HUES6 (cell line): ENCODE measurements at regions not wholly inside any gene's neighbourhood (a gene's known extent, or its start where the extent isn't known, plus 50 kb on each side); places are given as distances from the start of the nearest gene placed in this dataset.
"Not testable (repeated sequence)": the region's sequence is repeated elsewhere in the genome, so short reads cannot be mapped to it uniquely, and the experiment has no call there.

Experiments used
- H3K27ac ChIP-seq: 2 replicates; pipeline ENCODE4 v1.7.0; 2013; ENCODE audit warnings: low read depth, mild to moderate bottlenecking, low read length, inconsistent platforms
- H3K27me3 ChIP-seq: 2 replicates; pipeline ENCODE4 v1.6.1; 2013; ENCODE audit warnings: low read length; ENCODE audit not compliant: control insufficient read depth, insufficient read depth
- H3K36me3 ChIP-seq: 2 replicates; pipeline ENCODE4 v1.6.1; 2013; ENCODE audit warnings: low read length; ENCODE audit not compliant: control insufficient read depth, insufficient read depth
- H3K4me1 ChIP-seq: 2 replicates; pipeline ENCODE4 v1.6.1; 2013; ENCODE audit warnings: low read length; ENCODE audit not compliant: control insufficient read depth, insufficient read depth
- H3K4me3 ChIP-seq: 2 replicates; pipeline ENCODE4 v1.5.1; 2013; ENCODE audit warnings: low read depth, low read length
- H3K9ac ChIP-seq: one replicate; pipeline ENCODE4 v1.6.1; 2013; ENCODE audit warnings: mild to moderate bottlenecking, low read length
- H3K9me3 ChIP-seq: 2 replicates; pipeline ENCODE4 v1.6.1; 2013; ENCODE audit warnings: low read depth, low read length; ENCODE audit not compliant: control insufficient read depth, insufficient read depth

DNA sequence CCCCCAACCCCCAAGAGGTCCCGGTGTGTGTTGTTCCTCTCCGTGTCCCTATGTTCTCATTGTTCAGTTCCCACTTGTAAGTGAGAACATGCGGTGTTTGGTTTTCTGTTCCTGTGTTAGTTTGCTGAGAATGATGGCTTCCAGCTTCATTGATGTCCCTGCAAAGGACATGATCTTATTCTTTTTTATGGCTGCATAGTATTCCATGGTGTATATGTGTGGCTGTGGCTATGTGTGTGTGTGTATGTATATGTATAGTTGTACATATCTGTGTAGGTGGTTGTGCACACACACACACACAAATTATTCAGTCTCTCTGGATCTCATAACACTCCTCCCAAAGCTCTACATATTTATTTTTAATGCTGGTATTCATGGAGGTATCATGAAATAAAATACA, 165.8 kb upstream of the KAZN start:
- not testable (repeated sequence) for H3K4me1 ChIP-seq, H3K9ac ChIP-seq, H3K36me3 ChIP-seq, H3K9me3 ChIP-seq, H3K4me3 ChIP-seq, H3K27ac ChIP-seq
- H3K27me3 ChIP-seq: peaks cover 36% of the 10 kb centered on the region

DNA sequence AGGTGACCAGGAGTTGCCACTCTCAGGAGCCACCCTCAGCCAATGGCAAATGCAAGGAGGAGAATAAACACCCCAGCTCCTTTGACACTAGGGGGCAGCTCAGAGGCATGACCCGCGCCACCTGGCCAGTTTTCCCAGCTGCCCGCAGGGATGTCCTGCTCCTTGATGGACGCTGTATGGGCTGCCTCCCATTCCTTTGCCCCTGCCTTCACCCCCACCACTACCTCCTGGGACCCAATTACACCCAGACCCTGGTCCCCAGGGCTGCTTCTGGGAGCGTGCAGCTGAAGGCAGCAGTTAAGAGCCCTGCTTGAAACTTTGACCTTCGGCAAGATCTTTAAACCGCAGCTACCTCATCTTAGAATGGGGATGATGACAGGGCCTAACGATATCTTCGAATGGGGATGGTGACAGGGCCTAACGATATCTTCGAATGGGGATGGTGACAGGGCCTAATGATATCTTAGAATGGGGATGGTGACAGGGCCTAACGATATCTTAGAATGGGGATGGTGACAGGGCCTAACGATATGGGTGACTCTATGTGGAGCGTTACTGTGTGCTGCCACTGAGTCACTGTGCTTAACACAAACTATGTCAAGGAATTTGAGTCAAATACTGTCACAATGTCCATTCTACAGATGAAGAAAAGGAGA, 163.0 kb upstream of the KAZN start:
- no peaks in the 10 kb centered on the region for H3K9me3 ChIP-seq
- H3K36me3 ChIP-seq: no peaks in the 10 kb centered on the region
- H3K27me3 ChIP-seq: peaks cover 33% of the 10 kb centered on the region
- H3K4me1 ChIP-seq: no peaks in the 10 kb centered on the region
- no peak overlapping the region for H3K9ac ChIP-seq
- no peak overlapping the region for H3K4me3 ChIP-seq
- H3K27ac ChIP-seq: no peak overlapping the region

DNA sequence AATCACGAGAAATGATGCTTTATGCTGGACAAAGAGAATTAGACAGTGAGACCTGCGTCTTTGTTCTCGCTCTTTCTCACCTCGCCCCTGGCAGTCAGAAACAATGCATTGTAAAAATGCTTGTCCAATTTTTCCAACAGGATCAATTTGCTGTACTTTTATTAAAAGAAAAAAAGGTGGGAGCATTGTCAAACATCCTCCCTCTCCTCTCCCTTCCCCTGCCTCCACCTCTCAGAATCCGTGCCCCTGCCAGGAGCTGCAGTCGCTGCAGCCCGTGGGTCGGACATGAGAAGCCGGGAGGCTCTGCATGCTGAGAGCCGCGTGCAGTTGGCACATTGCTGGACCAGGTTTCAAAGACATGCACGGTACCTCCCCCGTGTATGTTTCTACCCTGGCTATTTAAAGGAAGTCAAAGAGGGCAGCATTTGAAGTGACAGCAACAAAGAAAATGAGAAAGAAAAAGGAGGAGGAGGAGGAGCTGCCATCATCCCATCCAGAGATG, 161.0 kb upstream of the KAZN start:
- H3K27ac ChIP-seq: no peak overlapping the region
- no peaks in the 10 kb centered on the region; the same call in 1 of the 2 replicates for H3K4me1 ChIP-seq
- H3K9ac ChIP-seq: no peak overlapping the region
- H3K4me3 ChIP-seq: no peak overlapping the region
- no peaks in the 10 kb centered on the region for H3K36me3 ChIP-seq
- H3K9me3 ChIP-seq: no peaks in the 10 kb centered on the region
- H3K27me3 ChIP-seq: peaks cover 19% of the 10 kb centered on the region

DNA sequence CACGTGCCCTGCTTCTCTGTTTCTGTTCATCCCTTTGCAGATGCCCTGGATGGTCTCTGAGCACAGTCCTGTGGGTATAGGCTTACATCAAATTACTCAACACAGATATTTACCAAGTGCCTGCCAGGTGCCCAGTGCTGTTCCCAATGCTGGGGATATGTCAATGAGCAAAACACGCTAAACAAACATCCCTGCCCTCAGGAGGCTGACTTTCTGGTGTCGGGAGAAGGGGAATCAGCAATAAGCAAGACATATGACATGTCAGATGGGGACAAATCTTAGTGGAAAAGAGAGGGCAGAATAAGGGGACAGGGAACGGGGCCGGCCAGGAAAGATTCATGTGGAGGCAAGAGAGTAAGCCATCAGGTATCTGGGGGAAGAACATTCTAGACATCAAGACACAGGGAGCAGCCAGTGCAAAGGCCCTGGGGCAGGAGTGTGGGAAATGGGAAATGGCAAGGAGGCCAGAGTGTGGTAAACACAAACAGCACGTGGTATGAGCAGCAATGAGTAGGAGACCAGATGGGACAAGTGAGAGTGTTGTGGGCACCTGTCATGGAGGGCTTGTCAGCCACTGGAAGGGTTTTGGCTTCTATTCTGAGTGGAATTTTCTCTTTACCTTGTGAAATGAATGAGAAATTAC, 160.2 kb upstream of the KAZN start:
- H3K9ac ChIP-seq: no peak overlapping the region
- peaks cover 19% of the 10 kb centered on the region for H3K27me3 ChIP-seq
- H3K36me3 ChIP-seq: no peaks in the 10 kb centered on the region
- H3K9me3 ChIP-seq: no peaks in the 10 kb centered on the region
- no peak overlapping the region for H3K4me3 ChIP-seq
- no peaks in the 10 kb centered on the region; the same call in 1 of the 2 replicates for H3K4me1 ChIP-seq
- H3K27ac ChIP-seq: no peak overlapping the region

DNA sequence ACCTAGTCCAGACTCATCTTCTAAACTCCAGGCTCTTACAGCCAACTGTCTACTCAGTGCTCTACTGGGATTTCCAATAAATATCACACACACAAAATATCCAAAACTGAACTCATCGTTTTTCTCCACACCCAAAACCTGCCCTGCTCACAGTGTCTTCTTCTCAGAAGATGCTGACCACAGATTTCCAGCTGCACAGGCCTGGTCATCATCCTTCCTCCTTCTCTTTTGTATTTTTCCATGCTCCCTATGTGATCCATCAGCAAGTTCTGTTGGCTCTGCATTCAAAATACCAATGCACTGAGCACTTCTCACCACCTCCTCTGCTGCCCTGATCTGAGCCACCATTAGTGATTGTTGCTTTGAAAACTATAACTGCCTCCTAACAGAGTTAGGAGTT, 159.5 kb upstream of the KAZN start:
- Histone ChIP-seq H3K27me3 (peaks cover 19% of the 10 kb centered on the region), H3K9me3 (no peaks in the 10 kb centered on the region), H3K4me1 (peaks cover 3% of the 10 kb centered on the region; the same call in 1 of the 2 replicates), H3K36me3 (no peaks in the 10 kb centered on the region), H3K27ac (no peak overlapping the region), H3K9ac (no peak overlapping the region), H3K4me3 (no peak overlapping the region)

DNA sequence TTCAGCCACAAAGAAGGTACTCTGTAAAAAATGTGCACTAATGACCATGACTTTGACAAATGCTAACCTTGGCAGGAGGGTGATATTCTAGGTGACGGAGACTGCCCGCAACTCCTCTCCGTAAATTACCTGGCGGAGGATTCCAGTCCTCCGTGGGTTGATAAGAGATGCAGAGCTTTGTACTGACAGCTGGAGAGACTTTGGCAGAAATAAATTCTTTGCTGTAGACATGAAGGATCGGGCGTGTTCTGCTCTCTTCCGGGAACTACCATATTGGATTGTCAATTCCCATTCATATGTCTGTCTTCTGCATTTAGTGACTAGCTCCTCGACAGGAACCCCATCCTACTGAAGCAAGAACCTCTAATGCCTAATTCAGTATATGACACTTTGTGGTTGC, 158.3 kb upstream of the KAZN start:
- H3K9me3 ChIP-seq: no peaks in the 10 kb centered on the region
- no peaks in the 10 kb centered on the region for H3K36me3 ChIP-seq
- peaks cover 3% of the 10 kb centered on the region; the same call in 1 of the 2 replicates for H3K4me1 ChIP-seq
- H3K9ac ChIP-seq: no peak overlapping the region
- H3K27me3 ChIP-seq: peaks cover 19% of the 10 kb centered on the region
- H3K27ac ChIP-seq: no peak overlapping the region
- no peak overlapping the region for H3K4me3 ChIP-seq

DNA sequence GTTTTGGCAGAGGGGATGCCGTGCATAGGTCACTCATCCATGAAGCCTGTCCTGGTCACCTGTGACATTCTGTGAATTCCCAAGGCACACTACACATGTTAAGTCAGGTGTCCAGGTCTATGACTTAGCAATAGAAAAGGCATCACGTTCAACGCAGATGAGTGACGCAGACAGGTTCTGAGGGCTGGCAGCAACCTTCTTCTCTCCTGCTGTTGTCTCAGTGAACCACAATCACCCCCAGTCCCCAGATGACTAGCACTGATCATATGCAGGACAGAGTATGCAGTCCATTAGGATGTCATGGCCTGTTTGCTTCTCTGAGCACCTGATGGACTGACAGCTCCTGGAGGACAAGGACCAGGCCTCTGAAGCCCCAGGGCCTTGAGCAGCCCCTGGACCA, 157.8 kb upstream of the KAZN start:
- no peak overlapping the region for H3K4me3 ChIP-seq
- no peak overlapping the region for H3K27ac ChIP-seq
- H3K9me3 ChIP-seq: no peaks in the 10 kb centered on the region
- no peaks in the 10 kb centered on the region for H3K36me3 ChIP-seq
- peaks cover 19% of the 10 kb centered on the region for H3K27me3 ChIP-seq
- H3K9ac ChIP-seq: no peak overlapping the region
- peaks cover 3% of the 10 kb centered on the region; the same call in 1 of the 2 replicates for H3K4me1 ChIP-seq

DNA sequence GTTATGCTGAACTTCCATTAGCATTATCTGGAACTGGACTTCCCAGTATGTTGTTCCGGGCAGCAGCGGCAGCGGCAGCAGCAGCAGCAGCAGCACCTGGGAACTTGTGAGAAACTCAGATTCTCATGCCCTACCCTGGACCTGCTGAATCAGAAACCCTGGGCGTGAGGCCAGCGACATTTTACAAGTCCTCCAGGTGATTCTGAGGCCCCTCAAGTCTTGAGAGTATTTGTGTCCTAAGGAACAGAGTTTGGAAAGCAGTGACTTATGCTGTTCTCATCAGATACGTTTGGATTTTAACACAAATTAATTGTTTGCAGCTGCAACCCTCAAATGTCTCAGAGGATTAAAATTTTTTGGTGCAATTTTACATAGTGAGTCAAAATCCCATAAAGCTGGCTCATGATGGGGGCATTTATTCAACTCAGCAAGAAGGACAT, 157.2 kb upstream of the KAZN start:
- no peak overlapping the region for H3K4me3 ChIP-seq
- H3K27ac ChIP-seq: no peak overlapping the region
- peaks cover 19% of the 10 kb centered on the region for H3K27me3 ChIP-seq
- no peaks in the 10 kb centered on the region for H3K9me3 ChIP-seq
- H3K9ac ChIP-seq: no peak overlapping the region
- no peaks in the 10 kb centered on the region for H3K36me3 ChIP-seq
- peaks cover 3% of the 10 kb centered on the region; the same call in 1 of the 2 replicates for H3K4me1 ChIP-seq

DNA sequence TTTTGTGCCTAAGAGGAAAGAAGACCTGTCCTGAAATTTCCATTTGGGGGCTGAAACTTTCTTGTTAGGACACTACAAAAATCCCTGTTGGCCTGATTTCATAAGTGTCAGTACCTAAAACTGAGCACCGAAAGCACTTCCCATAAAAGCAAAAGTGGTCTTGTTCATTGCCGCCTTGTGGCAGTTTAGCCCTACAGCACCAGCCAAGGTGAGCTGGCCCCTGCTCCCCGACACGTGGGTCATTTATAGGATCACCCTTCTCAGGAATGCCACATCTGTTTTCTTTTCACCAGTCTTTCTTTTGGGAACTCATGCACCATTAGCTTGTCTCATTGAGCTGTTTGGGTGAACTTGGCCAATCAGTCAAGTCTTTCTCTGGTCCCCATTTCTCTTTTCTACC, 155.8 kb upstream of the KAZN start:
- no peaks in the 10 kb centered on the region for H3K9me3 ChIP-seq
- no peak overlapping the region for H3K9ac ChIP-seq
- H3K27me3 ChIP-seq: peaks cover 14% of the 10 kb centered on the region
- H3K36me3 ChIP-seq: no peaks in the 10 kb centered on the region
- peaks cover 3% of the 10 kb centered on the region; the same call in 1 of the 2 replicates for H3K4me1 ChIP-seq
- no peak overlapping the region for H3K4me3 ChIP-seq
- no peak overlapping the region for H3K27ac ChIP-seq

DNA sequence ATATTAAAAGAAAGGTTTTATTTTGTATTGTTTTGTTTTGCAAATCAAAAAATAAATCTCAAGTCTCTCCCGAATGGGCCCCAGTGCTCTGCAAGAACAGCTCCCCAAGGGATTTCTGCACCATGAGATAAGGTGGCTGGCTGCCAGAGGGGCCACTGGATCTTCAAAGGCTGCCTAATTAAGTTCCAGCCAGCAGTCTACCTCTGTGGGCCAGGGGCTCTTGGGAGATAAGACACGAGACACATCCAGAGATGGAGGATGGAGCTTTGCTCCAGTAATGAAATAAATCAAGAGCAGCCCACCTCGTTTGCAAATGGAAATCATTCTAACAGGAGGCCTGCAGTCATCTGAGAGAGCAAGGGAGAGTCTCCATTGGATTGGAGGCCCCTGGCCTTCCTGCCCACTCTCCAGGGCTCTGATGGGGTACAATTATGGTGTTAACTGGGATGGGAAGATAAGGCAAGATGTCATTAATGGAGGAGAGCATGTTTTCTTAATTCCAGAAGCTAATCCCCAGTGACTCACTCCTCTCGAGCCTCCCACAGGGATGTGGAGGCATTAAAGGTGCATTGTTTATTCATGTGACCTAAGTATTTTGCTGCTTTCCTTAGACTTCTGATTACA, 155.2 kb upstream of the KAZN start:
- Histone ChIP-seq H3K9me3 (no peaks in the 10 kb centered on the region), H3K9ac (no peak overlapping the region)

DNA sequence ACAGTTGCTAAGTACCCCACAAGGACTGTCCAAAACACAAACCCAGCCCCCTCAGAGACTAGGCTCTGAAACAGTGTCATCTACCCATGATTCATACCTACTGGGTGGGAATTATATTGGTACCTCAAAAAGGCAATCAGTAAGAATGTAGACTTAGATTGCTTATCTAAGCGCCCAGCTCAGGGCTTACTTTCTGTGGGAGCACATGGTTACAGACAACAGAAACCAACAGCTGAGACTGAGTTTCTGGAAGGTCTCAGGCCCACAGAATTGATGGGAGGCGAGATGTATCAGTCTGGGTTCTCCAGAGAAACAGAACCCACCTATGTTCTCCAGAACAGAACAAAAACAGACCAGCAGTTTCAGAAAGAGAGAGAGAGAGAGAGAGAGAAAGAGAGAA, 147.3 kb upstream of the KAZN start:
- H3K9me3 ChIP-seq: no peaks in the 10 kb centered on the region
- peaks cover 55% of the 10 kb centered on the region for H3K27me3 ChIP-seq
- H3K4me3 ChIP-seq: no peak overlapping the region
- H3K9ac ChIP-seq: no peak overlapping the region
- H3K4me1 ChIP-seq: no peaks in the 10 kb centered on the region
- H3K36me3 ChIP-seq: no peaks in the 10 kb centered on the region
- no peak overlapping the region for H3K27ac ChIP-seq

More for the DNA sequence above, 155.2 kb upstream of the KAZN start:
- Histone ChIP-seq H3K27me3 (peaks cover 15% of the 10 kb centered on the region), H3K4me3 (no peak overlapping the region), H3K36me3 (no peaks in the 10 kb centered on the region), H3K4me1 (peaks cover 3% of the 10 kb centered on the region; the same call in 1 of the 2 replicates), H3K27ac (no peak overlapping the region)
